Activated CD8-positive, alpha-beta T cell treated with anti-CD3 and anti-CD28 coated beads, Interleukin-2, amount 10 ng/mL, durations not matched to agents 7 days and 5 days (primary cell): ENCODE measurements at regions not wholly inside any gene's neighbourhood (a gene's known extent, or its start where the extent isn't known, plus 50 kb on each side); places are given as distances from the start of the nearest gene placed in this dataset.

ENCODE experiments used
- ATAC-seq: fragments of 150-1000 bp; cut with Tn5 transposase; one replicate; pipeline ENCODE4 v1.10.0; 2021; ENCODE audit warnings: moderate library complexity
- CTCF ChIA-PET: fragments of 350-600 bp; sonication (Branson Sonifier 250); formaldehyde crosslinking; loops from one replicate; lab custom pipeline; 2021; ENCODE audit warnings: antibody characterized with exemption; lab: Charles Lee
- POLR2A ChIA-PET: fragments of 350-600 bp; sonication (Branson Sonifier 250); formaldehyde crosslinking; loops from one replicate; lab custom pipeline; 2021; ENCODE audit warnings: antibody characterized with exemption; lab: Charles Lee
- DNase-seq: peaks from one replicate; pipeline ENCODE4 v3.0.0-alpha.2; 2020
- H3K27ac Mint-ChIP-seq: one replicate; pipeline ENCODE4 v1.8.0; 2021; ENCODE audit warnings: mild to moderate bottlenecking, mixed read lengths
- H3K27me3 Mint-ChIP-seq: one replicate; pipeline ENCODE4 v1.8.0; 2021; ENCODE audit warnings: low read depth, mixed read lengths
- H3K36me3 Mint-ChIP-seq: one replicate; pipeline ENCODE4 v1.8.0; 2021; ENCODE audit warnings: low read depth, mixed read lengths
- H3K4me1 Mint-ChIP-seq: one replicate; pipeline ENCODE4 v1.8.0; 2021; ENCODE audit warnings: low read depth, mixed read lengths
- H3K4me3 Mint-ChIP-seq: one replicate; pipeline ENCODE4 v1.8.0; 2021; ENCODE audit warnings: mild to moderate bottlenecking, mixed read lengths
- H3K9me3 Mint-ChIP-seq: one replicate; pipeline ENCODE4 v1.8.0; 2022; ENCODE audit warnings: mixed read lengths; ENCODE audit not compliant: insufficient read depth

- Mint-ChIP-seq H3K27me3 (peaks cover 19% of the 10 kb centered on the region), H3K4me1 (no peaks in the 10 kb centered on the region), H3K4me3 (no peak overlapping the region), H3K36me3 (no peaks in the 10 kb centered on the region), H3K27ac (no peak overlapping the region), H3K9me3 (no peaks in the 10 kb centered on the region)
- POLR2A ChIA-PET: no interaction called here
- DNase-seq (no peak), ATAC-seq (no peak)
- CTCF ChIA-PET: no interaction called here
Observed at GRCh38 chr9:85215961-85216360, 525.8 kb downstream of the AGTPBP1 start.

- CTCF ChIA-PET: no interaction called here
- H3K27me3 Mint-ChIP-seq: peaks cover 19% of the 10 kb centered on the region
- no peaks in the 10 kb centered on the region for H3K9me3 Mint-ChIP-seq
- no peak overlapping the region for H3K4me3 Mint-ChIP-seq
- DNase-seq: no peak
- H3K4me1 Mint-ChIP-seq: no peaks in the 10 kb centered on the region
- no peaks in the 10 kb centered on the region for H3K36me3 Mint-ChIP-seq
- POLR2A ChIA-PET: no interaction called here
- no peak overlapping the region for H3K27ac Mint-ChIP-seq
- no peak for ATAC-seq
Observed at GRCh38 chr9:85215416-85215815, 526.3 kb downstream of the AGTPBP1 start.

GRCh38 chr9:85213650-85214607 lies 527.8 kb downstream of the AGTPBP1 start:
- Mint-ChIP-seq H3K4me3 (no peak overlapping the region), H3K36me3 (no peaks in the 10 kb centered on the region), H3K4me1 (no peaks in the 10 kb centered on the region), H3K9me3 (no peaks in the 10 kb centered on the region), H3K27me3 (peaks cover 19% of the 10 kb centered on the region), H3K27ac (no peak overlapping the region)
- POLR2A ChIA-PET: no interaction called here
- DNase-seq: no peak
- CTCF ChIA-PET: no interaction called here
- ATAC-seq: no peak

- H3K9me3 Mint-ChIP-seq: no peaks in the 10 kb centered on the region
- no peak overlapping the region for H3K4me3 Mint-ChIP-seq
- ATAC-seq (no peak), DNase-seq (no peak)
- ChIA-PET POLR2A (no interaction called here), CTCF (no interaction called here)
- peaks cover 19% of the 10 kb centered on the region for H3K27me3 Mint-ChIP-seq
- no peak overlapping the region for H3K27ac Mint-ChIP-seq
- no peaks in the 10 kb centered on the region for H3K4me1 Mint-ChIP-seq
- no peaks in the 10 kb centered on the region for H3K36me3 Mint-ChIP-seq
Observed at GRCh38 chr9:85212887-85213286, 528.9 kb downstream of the AGTPBP1 start.

GRCh38 chr9:85212209-85212608 lies 529.5 kb downstream of the AGTPBP1 start:
- ChIA-PET POLR2A (no interaction called here), CTCF (no interaction called here)
- Mint-ChIP-seq H3K27ac (no peak overlapping the region), H3K27me3 (peaks cover 19% of the 10 kb centered on the region), H3K4me3 (no peak overlapping the region), H3K9me3 (no peaks in the 10 kb centered on the region), H3K4me1 (no peaks in the 10 kb centered on the region), H3K36me3 (no peaks in the 10 kb centered on the region)
- DNase-seq (no peak), ATAC-seq (no peak)

GRCh38 chr9:85208666-85209065 lies 533.1 kb downstream of the AGTPBP1 start:
- H3K9me3 Mint-ChIP-seq: no peaks in the 10 kb centered on the region
- no peaks in the 10 kb centered on the region for H3K36me3 Mint-ChIP-seq
- H3K27ac Mint-ChIP-seq: no peak overlapping the region
- POLR2A ChIA-PET: no interaction called here
- DNase-seq: no peak
- no peaks in the 10 kb centered on the region for H3K4me1 Mint-ChIP-seq
- CTCF ChIA-PET: no interaction called here
- H3K4me3 Mint-ChIP-seq: no peak overlapping the region
- ATAC-seq: no peak
- H3K27me3 Mint-ChIP-seq: peaks cover 4% of the 10 kb centered on the region

GRCh38 chr9:85204176-85204575 lies 534.6 kb downstream of the NTRK2 start:
- Mint-ChIP-seq H3K9me3 (no peaks in the 10 kb centered on the region), H3K4me1 (no peaks in the 10 kb centered on the region), H3K36me3 (no peaks in the 10 kb centered on the region), H3K27me3 (no peaks in the 10 kb centered on the region), H3K4me3 (no peak overlapping the region), H3K27ac (no peak overlapping the region)
- DNase-seq: no peak
- ChIA-PET POLR2A (no interaction called here), CTCF (no interaction called here)
- no peak for ATAC-seq

- Mint-ChIP-seq H3K36me3 (no peaks in the 10 kb centered on the region), H3K9me3 (no peaks in the 10 kb centered on the region), H3K4me1 (no peaks in the 10 kb centered on the region), H3K27ac (no peak overlapping the region), H3K4me3 (no peak overlapping the region), H3K27me3 (no peaks in the 10 kb centered on the region)
- no peak for DNase-seq
- ATAC-seq: no peak
- ChIA-PET POLR2A (no interaction called here), CTCF (no interaction called here)
Observed at GRCh38 chr9:85202596-85202995, 533.1 kb downstream of the NTRK2 start.

- DNase-seq (no peak), ATAC-seq (no peak)
- CTCF ChIA-PET: no interaction called here
- Mint-ChIP-seq H3K27me3 (no peaks in the 10 kb centered on the region), H3K4me3 (no peak overlapping the region), H3K4me1 (no peaks in the 10 kb centered on the region), H3K9me3 (peaks cover 4% of the 10 kb centered on the region), H3K27ac (no peak overlapping the region), H3K36me3 (no peaks in the 10 kb centered on the region)
- POLR2A ChIA-PET: no interaction called here
Observed at GRCh38 chr9:85200726-85201404, 531.3 kb downstream of the NTRK2 start.

GRCh38 chr9:85199866-85200495 lies 530.5 kb downstream of the NTRK2 start:
- H3K4me1 Mint-ChIP-seq: no peaks in the 10 kb centered on the region
- no peak for ATAC-seq
- no peaks in the 10 kb centered on the region for H3K27me3 Mint-ChIP-seq
- no peak overlapping the region for H3K4me3 Mint-ChIP-seq
- POLR2A ChIA-PET: no interaction called here
- no peaks in the 10 kb centered on the region for H3K36me3 Mint-ChIP-seq
- CTCF ChIA-PET: no interaction called here
- H3K27ac Mint-ChIP-seq: no peak overlapping the region
- peaks cover 4% of the 10 kb centered on the region for H3K9me3 Mint-ChIP-seq
- DNase-seq: no peak

- POLR2A ChIA-PET: no interaction called here
- Mint-ChIP-seq H3K27ac (no peak overlapping the region), H3K4me1 (no peaks in the 10 kb centered on the region), H3K27me3 (no peaks in the 10 kb centered on the region), H3K4me3 (no peak overlapping the region), H3K9me3 (peaks cover 4% of the 10 kb centered on the region), H3K36me3 (no peaks in the 10 kb centered on the region)
- DNase-seq (no peak), ATAC-seq (no peak)
- CTCF ChIA-PET: no interaction called here
Observed at GRCh38 chr9:85192750-85193149, 523.2 kb downstream of the NTRK2 start.

- CTCF ChIA-PET: no interaction called here
Observed at GRCh38 chr9:85186218-85186585, 516.7 kb downstream of the NTRK2 start.

More at GRCh38 chr9:85186218-85186585, 516.7 kb downstream of the NTRK2 start:
- POLR2A ChIA-PET: no interaction called here
- Mint-ChIP-seq H3K27ac (no peak overlapping the region), H3K9me3 (no peaks in the 10 kb centered on the region), H3K27me3 (no peaks in the 10 kb centered on the region), H3K36me3 (no peaks in the 10 kb centered on the region), H3K4me1 (no peaks in the 10 kb centered on the region), H3K4me3 (no peak overlapping the region)
- DNase-seq (no peak), ATAC-seq (no peak)
